Effector memory CD8-positive, alpha-beta T cell (primary cell): ENCODE measurements at regions not wholly inside any gene's neighbourhood (a gene's known extent, or its start where the extent isn't known, plus 50 kb on each side); places are given as distances from the start of the nearest gene placed in this dataset.

Experiments
- ATAC-seq: fragments of 150-1000 bp; cut with Tn5 transposase; replicated peaks from 2 replicates; pipeline ENCODE4 v1.10.0; 2021; ENCODE audit warnings: mild to moderate bottlenecking, moderate library complexity
- DNase-seq, 3 experiments: peaks; one replicate each; pipeline ENCODE4 v3.0.0; 2021
- H3K27ac Mint-ChIP-seq, 2 donors: one replicate each; pipeline ENCODE4 v1.8.0; 2022; ENCODE audit warnings: mild to moderate bottlenecking in 2 of 2, mixed read lengths in 2 of 2, moderate library complexity in 2 of 2
- H3K27me3 Mint-ChIP-seq, 2 donors: one replicate each; pipeline ENCODE4 v1.8.0; 2022; ENCODE audit warnings: mixed read lengths in 2 of 2
- H3K36me3 Mint-ChIP-seq: one replicate; pipeline ENCODE4 v1.8.0; 2022; ENCODE audit warnings: mild to moderate bottlenecking, moderate library complexity, mixed read lengths; ENCODE audit not compliant: insufficient read depth
- H3K4me1 Mint-ChIP-seq, 2 donors: one replicate each; pipeline ENCODE4 v1.8.0; 2022; ENCODE audit warnings: low read depth in 2 of 2, mixed read lengths in 2 of 2
- H3K4me3 Mint-ChIP-seq, 2 donors: one replicate each; pipeline ENCODE4 v1.8.0; 2022; ENCODE audit warnings: mild to moderate bottlenecking in 2 of 2, mixed read lengths in 2 of 2, moderate library complexity in 2 of 2
- H3K9me3 Mint-ChIP-seq, 2 donors: one replicate each; pipeline ENCODE4 v1.8.0; 2022; ENCODE audit warnings: mixed read lengths in 2 of 2

GRCh38 chr7:46955531-46955930 is 626.4 kb downstream of the TNS3 start:
- Mint-ChIP-seq H3K4me1 (no peaks in the 10 kb centered on the region), H3K27ac (no peak overlapping the region), H3K36me3 (no peaks in the 10 kb centered on the region), H3K4me3 (no peak overlapping the region), H3K27me3 (no peaks in the 10 kb centered on the region), H3K9me3 (peaks cover 9 to 12% of the 10 kb centered on the region in 2 donors)
- DNase-seq = no peak
- no peak for ATAC-seq

GRCh38 chr7:46954181-46954580 is 627.7 kb downstream of the TNS3 start:
- no peaks in the 10 kb centered on the region for H3K27me3 Mint-ChIP-seq
- peaks cover 15 to 21% of the 10 kb centered on the region in 2 donors for H3K9me3 Mint-ChIP-seq
- DNase-seq (no peak), ATAC-seq (no peak)
- no peak overlapping the region for H3K27ac Mint-ChIP-seq
- H3K4me1 Mint-ChIP-seq = peaks cover 0 to 2% of the 10 kb centered on the region in 2 donors
- H3K4me3 Mint-ChIP-seq = no peak overlapping the region
- no peaks in the 10 kb centered on the region for H3K36me3 Mint-ChIP-seq

GRCh38 chr7:46953008-46953407 is 628.9 kb downstream of the TNS3 start:
- ATAC-seq (no peak), DNase-seq (no peak)
- peaks cover 9 to 22% of the 10 kb centered on the region in 2 donors for H3K9me3 Mint-ChIP-seq
- H3K36me3 Mint-ChIP-seq = no peaks in the 10 kb centered on the region
- peaks cover 0 to 2% of the 10 kb centered on the region in 2 donors for H3K4me1 Mint-ChIP-seq
- H3K27me3 Mint-ChIP-seq = no peaks in the 10 kb centered on the region
- no peak overlapping the region for H3K4me3 Mint-ChIP-seq
- H3K27ac Mint-ChIP-seq = no peak overlapping the region

GRCh38 chr7:46949270-46949931 is 632.5 kb downstream of the TNS3 start:
- no peak overlapping the region for H3K27ac Mint-ChIP-seq
- ATAC-seq (no peak), DNase-seq (no peak)
- H3K9me3 Mint-ChIP-seq = peaks cover 11 to 22% of the 10 kb centered on the region in 2 donors
- H3K4me3 Mint-ChIP-seq = no peak overlapping the region
- no peaks in the 10 kb centered on the region for H3K36me3 Mint-ChIP-seq
- H3K4me1 Mint-ChIP-seq = peaks cover 0 to 2% of the 10 kb centered on the region in 2 donors
- no peaks in the 10 kb centered on the region for H3K27me3 Mint-ChIP-seq

GRCh38 chr7:46948716-46949115 is 633.2 kb downstream of the TNS3 start:
- peaks cover 0 to 2% of the 10 kb centered on the region in 2 donors for H3K4me1 Mint-ChIP-seq
- no peak for ATAC-seq
- no peaks in the 10 kb centered on the region for H3K36me3 Mint-ChIP-seq
- DNase-seq = no peak
- peaks cover 11 to 22% of the 10 kb centered on the region in 2 donors for H3K9me3 Mint-ChIP-seq
- H3K4me3 Mint-ChIP-seq = no peak overlapping the region
- H3K27me3 Mint-ChIP-seq = no peaks in the 10 kb centered on the region
- H3K27ac Mint-ChIP-seq = no peak overlapping the region

- Mint-ChIP-seq H3K27ac (no peak overlapping the region), H3K4me1 (peaks cover 0 to 2% of the 10 kb centered on the region in 2 donors), H3K9me3 (peaks cover 7 to 11% of the 10 kb centered on the region in 2 donors), H3K27me3 (no peaks in the 10 kb centered on the region), H3K36me3 (no peaks in the 10 kb centered on the region), H3K4me3 (no peak overlapping the region)
- ATAC-seq (no peak), DNase-seq (no peak)
Observed at GRCh38 chr7:46945328-46945727, 636.6 kb downstream of the TNS3 start.

GRCh38 chr7:46943996-46944395 is 637.9 kb downstream of the TNS3 start:
- DNase-seq (no peak), ATAC-seq (no peak)
- H3K36me3 Mint-ChIP-seq = no peaks in the 10 kb centered on the region
- H3K4me3 Mint-ChIP-seq = no peak overlapping the region
- H3K27ac Mint-ChIP-seq = no peak overlapping the region
- no peaks in the 10 kb centered on the region for H3K4me1 Mint-ChIP-seq
- H3K27me3 Mint-ChIP-seq = no peaks in the 10 kb centered on the region
- peaks cover 0 to 4% of the 10 kb centered on the region in 2 donors for H3K9me3 Mint-ChIP-seq

- DNase-seq (no peak), ATAC-seq (no peak)
- Mint-ChIP-seq H3K9me3 (peaks cover 8% of the 10 kb centered on the region in 2 donors), H3K4me3 (no peak overlapping the region), H3K27ac (no peak overlapping the region), H3K4me1 (no peaks in the 10 kb centered on the region), H3K36me3 (no peaks in the 10 kb centered on the region), H3K27me3 (no peaks in the 10 kb centered on the region)
Observed at GRCh38 chr7:46942574-46942973, 639.3 kb downstream of the TNS3 start.

GRCh38 chr7:46940178-46940577 is 641.7 kb downstream of the TNS3 start:
- Mint-ChIP-seq H3K9me3 (peaks cover 4 to 8% of the 10 kb centered on the region in 2 donors), H3K4me1 (no peaks in the 10 kb centered on the region), H3K36me3 (no peaks in the 10 kb centered on the region), H3K27ac (no peak overlapping the region), H3K27me3 (no peaks in the 10 kb centered on the region), H3K4me3 (no peak overlapping the region)
- ATAC-seq = no peak
- DNase-seq = no peak

- Mint-ChIP-seq H3K4me1 (no peaks in the 10 kb centered on the region), H3K4me3 (no peak overlapping the region), H3K27me3 (no peaks in the 10 kb centered on the region), H3K9me3 (peaks cover 4 to 8% of the 10 kb centered on the region in 2 donors), H3K36me3 (no peaks in the 10 kb centered on the region), H3K27ac (no peak overlapping the region)
- no peak for DNase-seq
- no peak for ATAC-seq
Observed at GRCh38 chr7:46939558-46939957, 642.4 kb downstream of the TNS3 start.

GRCh38 chr7:46939089-46939488 is 642.8 kb downstream of the TNS3 start:
- Mint-ChIP-seq H3K4me1 (no peaks in the 10 kb centered on the region), H3K27me3 (no peaks in the 10 kb centered on the region), H3K36me3 (no peaks in the 10 kb centered on the region), H3K27ac (no peak overlapping the region), H3K9me3 (peaks cover 4 to 8% of the 10 kb centered on the region in 2 donors), H3K4me3 (no peak overlapping the region)
- DNase-seq (no peak), ATAC-seq (no peak)

GRCh38 chr7:46937826-46938225 is 644.1 kb downstream of the TNS3 start:
- no peak overlapping the region for H3K27ac Mint-ChIP-seq
- no peaks in the 10 kb centered on the region for H3K36me3 Mint-ChIP-seq
- ATAC-seq = no peak

GRCh38 chr7:46934198-46934825 is 647.6 kb downstream of the TNS3 start:
- no peak overlapping the region for H3K4me3 Mint-ChIP-seq
- H3K36me3 Mint-ChIP-seq = no peaks in the 10 kb centered on the region
- no peaks in the 10 kb centered on the region for H3K27me3 Mint-ChIP-seq
- DNase-seq (no peak), ATAC-seq (no peak)
- no peaks in the 10 kb centered on the region for H3K4me1 Mint-ChIP-seq
- H3K27ac Mint-ChIP-seq = no peak overlapping the region
- H3K9me3 Mint-ChIP-seq = peaks cover 4 to 8% of the 10 kb centered on the region in 2 donors

More at GRCh38 chr7:46937826-46938225, 644.1 kb downstream of the TNS3 start:
- Mint-ChIP-seq H3K4me1 (no peaks in the 10 kb centered on the region), H3K9me3 (peaks cover 4 to 8% of the 10 kb centered on the region in 2 donors), H3K4me3 (no peak overlapping the region), H3K27me3 (no peaks in the 10 kb centered on the region)
- no peak for DNase-seq

GRCh38 chr7:46933596-46933995 is 648.3 kb downstream of the TNS3 start:
- H3K27ac Mint-ChIP-seq = no peak overlapping the region
- no peaks in the 10 kb centered on the region for H3K36me3 Mint-ChIP-seq
- no peak for ATAC-seq
- no peak overlapping the region for H3K4me3 Mint-ChIP-seq
- no peaks in the 10 kb centered on the region for H3K27me3 Mint-ChIP-seq
- no peaks in the 10 kb centered on the region for H3K4me1 Mint-ChIP-seq
- no peak for DNase-seq
- peaks cover 4 to 8% of the 10 kb centered on the region in 2 donors for H3K9me3 Mint-ChIP-seq
